GM18868 (cell line): ENCODE measurements at regions not wholly inside any gene's neighbourhood (a gene's known extent, or its start where the extent isn't known, plus 50 kb on each side); places are given as distances from the start of the nearest gene placed in this dataset.
A peak's percentile ranks its signal among the peaks of the same experiment; 100 is the strongest.
"Not testable (repeated sequence)": the region's sequence is repeated elsewhere in the genome, so short reads cannot be mapped to it uniquely, and the experiment has no call there.

ENCODE experiments used
- ATAC-seq: cut with Tn5 transposase; IDR thresholded peaks from one replicate; pipeline ENCODE4 v1.9.1; 2021; ENCODE audit warnings: mild to moderate bottlenecking, moderate library complexity; ENCODE audit not compliant: unreplicated experiment

- ATAC-seq: no peak
Measured at GRCh38 chr12:131445184-131445774, 265.6 kb upstream of the SFSWAP start.

- ATAC-seq: no peak
Measured at GRCh38 chr12:131445795-131446194, 265.1 kb upstream of the SFSWAP start.

- not testable (repeated sequence) for ATAC-seq
Measured at GRCh38 chr12:131447636-131448035, 263.3 kb upstream of the SFSWAP start.

GRCh38 chr12:131448254-131448795, 262.6 kb upstream of the SFSWAP start:
- no peak for ATAC-seq

GRCh38 chr12:131449027-131449426, 261.9 kb upstream of the SFSWAP start:
- no peak for ATAC-seq

GRCh38 chr12:131452444-131452860, 258.4 kb upstream of the SFSWAP start:
- no peak for ATAC-seq

- ATAC-seq: peak; percentile 99
Measured at GRCh38 chr12:131454418-131455217, 256.3 kb upstream of the SFSWAP start.

- ATAC-seq: no peak
Measured at GRCh38 chr12:131455218-131455506, 255.7 kb upstream of the SFSWAP start.

GRCh38 chr12:131455581-131456110, 255.2 kb upstream of the SFSWAP start:
- no peak for ATAC-seq

GRCh38 chr12:131456301-131457027, 254.4 kb upstream of the SFSWAP start:
- no peak for ATAC-seq

GRCh38 chr12:131457028-131457310, 253.9 kb upstream of the SFSWAP start:
- ATAC-seq: no peak

- ATAC-seq: no peak
Measured at GRCh38 chr12:131457331-131458047, 253.4 kb upstream of the SFSWAP start.

- no peak for ATAC-seq
Measured at GRCh38 chr12:131458048-131458374, 252.9 kb upstream of the SFSWAP start.

GRCh38 chr12:131458931-131459772, 251.7 kb upstream of the SFSWAP start:
- ATAC-seq: no peak

- no peak for ATAC-seq
Measured at GRCh38 chr12:131459773-131460365, 251.0 kb upstream of the SFSWAP start.

GRCh38 chr12:131460520-131460919, 250.4 kb upstream of the SFSWAP start:
- ATAC-seq: no peak

- ATAC-seq: no peak
Measured at GRCh38 chr12:131461096-131461495, 249.8 kb upstream of the SFSWAP start.

GRCh38 chr12:131463174-131463573, 247.7 kb upstream of the SFSWAP start:
- no peak for ATAC-seq

- ATAC-seq: no peak
Measured at GRCh38 chr12:131464081-131464480, 246.8 kb upstream of the SFSWAP start.

- ATAC-seq: no peak
Measured at GRCh38 chr12:131466306-131466705, 244.6 kb upstream of the SFSWAP start.
